IPS DF 6.9 (cell line): ENCODE measurements at regions not wholly inside any gene's neighbourhood (a gene's known extent, or its start where the extent isn't known, plus 50 kb on each side); places are given as distances from the start of the nearest gene placed in this dataset.

Experiments
- DNase-seq: peaks from one replicate; pipeline ENCODE4 v3.0.0-alpha.2; 2013; ENCODE audit warnings: low read depth, low spot score
- H3K27ac ChIP-seq: one replicate; pipeline ENCODE4 v1.5.1; 2013; ENCODE audit warnings: low read length, control low read depth
- H3K27me3 ChIP-seq: 2 replicates; pipeline ENCODE4 v1.6.1; 2013; ENCODE audit warnings: mild to moderate bottlenecking, low read length; ENCODE audit not compliant: control insufficient read depth, insufficient read depth
- H3K36me3 ChIP-seq: 2 replicates; pipeline ENCODE4 v1.6.1; 2013; ENCODE audit warnings: low read length; ENCODE audit not compliant: control insufficient read depth, insufficient read depth
- H3K4me1 ChIP-seq: 2 replicates; pipeline ENCODE4 v1.6.1; 2013; ENCODE audit warnings: low read length; ENCODE audit not compliant: control insufficient read depth, insufficient read depth
- H3K4me3 ChIP-seq: 2 replicates; pipeline ENCODE4 v1.5.1; 2013; ENCODE audit warnings: mild to moderate bottlenecking, low read length
- H3K9me3 ChIP-seq: 2 replicates; pipeline ENCODE4 v1.6.1; 2013; ENCODE audit warnings: low read length, inconsistent platforms; ENCODE audit not compliant: control insufficient read depth, insufficient read depth
- WGBS: extraction: QIAGEN DNeasy Blood & Tissue Kit; methylation state at CpG from one replicate; pipeline ENCODE4 v1.1.7; 2013; ENCODE audit warnings: mixed read lengths, missing lambda C conversion rate; ENCODE audit not compliant: insufficient read length, insufficient coverage; 5-methylcytosine and 5-hydroxymethylcytosine counted together

GRCh38 chr4:17095771-17096170, 197.3 kb upstream of the LDB2 start:
- no peak overlapping the region for H3K4me3 ChIP-seq
- no peaks in the 10 kb centered on the region for H3K9me3 ChIP-seq
- no peak overlapping the region for H3K27ac ChIP-seq
- DNase-seq = no peak
- H3K4me1 ChIP-seq = peaks cover 3% of the 10 kb centered on the region; the same call in 1 of the 2 replicates
- no peaks in the 10 kb centered on the region for H3K36me3 ChIP-seq
- H3K27me3 ChIP-seq = no peaks in the 10 kb centered on the region
- no CpG with 5 or more reads among the region's 2 CpGs for WGBS

GRCh38 chr4:17094876-17095210, 196.4 kb upstream of the LDB2 start:
- H3K36me3 ChIP-seq = no peaks in the 10 kb centered on the region
- H3K27ac ChIP-seq = no peak overlapping the region
- H3K9me3 ChIP-seq = no peaks in the 10 kb centered on the region
- DNase-seq = no peak
- WGBS = no CpG with 5 or more reads among the region's 3 CpGs
- no peak overlapping the region for H3K4me3 ChIP-seq
- peaks cover 3% of the 10 kb centered on the region; the same call in 1 of the 2 replicates for H3K4me1 ChIP-seq
- H3K27me3 ChIP-seq = no peaks in the 10 kb centered on the region

- peaks cover 3% of the 10 kb centered on the region; the same call in 1 of the 2 replicates for H3K4me1 ChIP-seq
- DNase-seq = no peak
- H3K27me3 ChIP-seq = no peaks in the 10 kb centered on the region
- no peaks in the 10 kb centered on the region for H3K36me3 ChIP-seq
- H3K4me3 ChIP-seq = no peak overlapping the region
- no CpG with 5 or more reads among the region's 4 CpGs for WGBS
- no peak overlapping the region for H3K27ac ChIP-seq
- no peaks in the 10 kb centered on the region for H3K9me3 ChIP-seq
Observed at GRCh38 chr4:17094159-17094875, 195.9 kb upstream of the LDB2 start.

GRCh38 chr4:17093481-17093880, 195.0 kb upstream of the LDB2 start:
- Histone ChIP-seq H3K4me1 (peaks cover 3% of the 10 kb centered on the region; the same call in 1 of the 2 replicates), H3K36me3 (no peaks in the 10 kb centered on the region), H3K27ac (no peak overlapping the region), H3K9me3 (no peaks in the 10 kb centered on the region), H3K4me3 (no peak overlapping the region), H3K27me3 (no peaks in the 10 kb centered on the region)
- WGBS = no CpG with 5 or more reads among the region's 5 CpGs
- no peak for DNase-seq

GRCh38 chr4:17092736-17093437, 194.4 kb upstream of the LDB2 start:
- Histone ChIP-seq H3K4me3 (no peak overlapping the region), H3K4me1 (peaks cover 3% of the 10 kb centered on the region; the same call in 1 of the 2 replicates), H3K9me3 (no peaks in the 10 kb centered on the region), H3K27ac (no peak overlapping the region), H3K36me3 (no peaks in the 10 kb centered on the region), H3K27me3 (no peaks in the 10 kb centered on the region)
- DNase-seq = no peak
- no CpG with 5 or more reads among the region's 2 CpGs for WGBS

- Histone ChIP-seq H3K36me3 (no peaks in the 10 kb centered on the region), H3K4me3 (no peak overlapping the region), H3K9me3 (no peaks in the 10 kb centered on the region), H3K4me1 (no peaks in the 10 kb centered on the region), H3K27ac (no peak overlapping the region), H3K27me3 (no peaks in the 10 kb centered on the region)
- no peak for DNase-seq
- WGBS = no CpG with 5 or more reads among the region's 3 CpGs
Observed at GRCh38 chr4:17091104-17091503, 192.7 kb upstream of the LDB2 start.

GRCh38 chr4:17090063-17090462, 191.6 kb upstream of the LDB2 start:
- WGBS = no CpG with 5 or more reads among the region's 3 CpGs
- no peak for DNase-seq
- no peak overlapping the region for H3K27ac ChIP-seq
- H3K27me3 ChIP-seq = no peaks in the 10 kb centered on the region
- no peaks in the 10 kb centered on the region for H3K36me3 ChIP-seq
- H3K4me3 ChIP-seq = no peak overlapping the region
- H3K4me1 ChIP-seq = no peaks in the 10 kb centered on the region; the same call in 1 of the 2 replicates
- no peaks in the 10 kb centered on the region for H3K9me3 ChIP-seq

- Histone ChIP-seq H3K27me3 (no peaks in the 10 kb centered on the region), H3K4me1 (no peaks in the 10 kb centered on the region; the same call in 1 of the 2 replicates), H3K27ac (no peak overlapping the region), H3K36me3 (no peaks in the 10 kb centered on the region), H3K9me3 (no peaks in the 10 kb centered on the region), H3K4me3 (no peak overlapping the region)
- no peak for DNase-seq
- WGBS = no CpG with 5 or more reads among the region's 5 CpGs
Observed at GRCh38 chr4:17085416-17085815, 187.0 kb upstream of the LDB2 start.

GRCh38 chr4:17082186-17082585, 183.7 kb upstream of the LDB2 start:
- H3K4me3 ChIP-seq = no peak overlapping the region
- no peaks in the 10 kb centered on the region; the same call in 1 of the 2 replicates for H3K4me1 ChIP-seq
- H3K27me3 ChIP-seq = no peaks in the 10 kb centered on the region
- H3K27ac ChIP-seq = no peak overlapping the region
- no peak for DNase-seq
- H3K9me3 ChIP-seq = no peaks in the 10 kb centered on the region
- H3K36me3 ChIP-seq = no peaks in the 10 kb centered on the region
- WGBS = no CpG with 5 or more reads among the region's 4 CpGs

- DNase-seq = no peak
- H3K36me3 ChIP-seq = no peaks in the 10 kb centered on the region
- no peaks in the 10 kb centered on the region for H3K27me3 ChIP-seq
- no peaks in the 10 kb centered on the region; the same call in 1 of the 2 replicates for H3K4me1 ChIP-seq
- H3K4me3 ChIP-seq = no peak overlapping the region
- WGBS = no CpG with 5 or more reads among the region's 2 CpGs
- no peak overlapping the region for H3K27ac ChIP-seq
- H3K9me3 ChIP-seq = no peaks in the 10 kb centered on the region
Observed at GRCh38 chr4:17081179-17081578, 182.7 kb upstream of the LDB2 start.
